Liver (tissue), 8 donors: ENCODE measurements at regions not wholly inside any gene's neighbourhood (a gene's known extent, or its start where the extent isn't known, plus 50 kb on each side); places are given as distances from the start of the nearest gene placed in this dataset.

Experiments used
- DNase-seq: peaks from one replicate; pipeline ENCODE4 v3.0.0-alpha.2; 2017; ENCODE audit warnings: low spot score
- H3K27ac ChIP-seq, 2 donors: one replicate each; pipeline ENCODE4 v1.7.0; 2013; ENCODE audit warnings: inconsistent platforms in 2 of 2, low read length in 2 of 2, control low read depth in 1 of 2, low read depth in 1 of 2, mild to moderate bottlenecking in 1 of 2
- H3K27me3 ChIP-seq, 4 donors: one replicate each; pipeline versions ENCODE4 v1.6.1 to v1.7.0; 2013; ENCODE audit warnings: low read length in 3 of 4, inconsistent platforms in 1 of 4, mild to moderate bottlenecking in 1 of 4, moderate library complexity in 1 of 4; ENCODE audit not compliant: control insufficient read depth in 4 of 4, insufficient read depth in 4 of 4
- H3K36me3 ChIP-seq, 4 donors: one replicate each; pipeline versions ENCODE4 v1.6.1 to v1.7.0; 2013; ENCODE audit warnings: low read length in 3 of 4, mild to moderate bottlenecking in 3 of 4, low read depth in 1 of 4, moderate library complexity in 1 of 4; ENCODE audit not compliant: control insufficient read depth in 4 of 4, insufficient read depth in 3 of 4
- H3K4me1 ChIP-seq, 4 donors: one replicate each; pipeline versions ENCODE4 v1.6.1 to v1.7.0; 2013; ENCODE audit warnings: low read length in 3 of 4, mild to moderate bottlenecking in 3 of 4, moderate library complexity in 1 of 4; ENCODE audit not compliant: control insufficient read depth in 4 of 4, insufficient read depth in 4 of 4
- H3K4me3 ChIP-seq, 3 donors: one replicate each; pipeline versions ENCODE4 v1.6.1 to v1.7.0; 2013; ENCODE audit warnings: low read length in 3 of 3, control low read depth in 1 of 3, low read depth in 1 of 3, mild to moderate bottlenecking in 1 of 3
- H3K9ac ChIP-seq, 2 donors: one replicate each; pipeline ENCODE4 v1.7.0; 2013; ENCODE audit warnings: low read length in 2 of 2, mild to moderate bottlenecking in 2 of 2, moderate library complexity in 2 of 2, control low read depth in 1 of 2, low read depth in 1 of 2
- H3K9me3 ChIP-seq, 4 donors: one replicate each; pipeline versions ENCODE4 v1.6.1 to v1.7.0; 2013; ENCODE audit warnings: low read length in 3 of 4; ENCODE audit not compliant: control insufficient read depth in 4 of 4
- ATF3 ChIP-seq: IDR thresholded peaks from 2 replicates; pipeline ENCODE4 v1.6.1; 2016; ENCODE audit warnings: antibody characterized with exemption
- EGR1 ChIP-seq, 2 donors: IDR thresholded peaks; 2 replicates each; pipeline ENCODE4 v1.6.1; 2016 to 2018; ENCODE audit warnings: antibody characterized with exemption in 2 of 2, low read depth in 2 of 2
- FOXA1 ChIP-seq: IDR thresholded peaks from 2 replicates; pipeline ENCODE4 v1.6.1; 2016; ENCODE audit warnings: antibody characterized with exemption
- FOXA2 ChIP-seq: IDR thresholded peaks from 2 replicates; pipeline ENCODE4 v1.6.1; 2016; ENCODE audit warnings: antibody characterized with exemption
- GABPA ChIP-seq, 2 donors: IDR thresholded peaks in 1 of 2; conservative IDR thresholded peaks in 1 of 2; 2 replicates each; pipeline ENCODE4 v1.6.1; 2016; ENCODE audit warnings: antibody characterized with exemption in 2 of 2, mild to moderate bottlenecking in 1 of 2, moderate library complexity in 1 of 2
- HNF4A ChIP-seq, 2 donors: conservative IDR thresholded peaks; 2 replicates each; pipeline ENCODE4 v1.6.1; 2016; ENCODE audit warnings: antibody characterized with exemption in 2 of 2, mild to moderate bottlenecking in 2 of 2
- HNF4G ChIP-seq: IDR thresholded peaks from 2 replicates; pipeline ENCODE4 v1.6.1; 2016; ENCODE audit warnings: antibody characterized with exemption
- JUND ChIP-seq, 2 donors: IDR thresholded peaks; 2 replicates each; pipeline ENCODE4 v1.6.1; 2016; ENCODE audit warnings: antibody characterized with exemption in 2 of 2
- MAX ChIP-seq: IDR thresholded peaks from 2 replicates; pipeline ENCODE4 v1.6.1; 2016; ENCODE audit warnings: antibody characterized with exemption
- NR2F2 ChIP-seq: IDR thresholded peaks from 2 replicates; pipeline ENCODE4 v1.6.1; 2016; ENCODE audit warnings: antibody characterized with exemption
- RAD21 ChIP-seq, 2 donors: IDR thresholded peaks; 2 replicates each; pipeline ENCODE4 v1.6.1; 2016; ENCODE audit warnings: antibody characterized with exemption in 2 of 2, mild to moderate bottlenecking in 2 of 2
- REST ChIP-seq: IDR thresholded peaks from 2 replicates; pipeline ENCODE4 v1.6.1; 2016; ENCODE audit warnings: antibody characterized with exemption, mild to moderate bottlenecking
- RXRA ChIP-seq, 2 donors: IDR thresholded peaks; 2 replicates each; pipeline ENCODE4 v1.6.1; 2017 to 2018; ENCODE audit warnings: antibody characterized with exemption in 2 of 2, mild to moderate bottlenecking in 1 of 2
- SP1 ChIP-seq: IDR thresholded peaks from 2 replicates; pipeline ENCODE4 v1.6.1; 2018; ENCODE audit warnings: antibody characterized with exemption, mild to moderate bottlenecking
- TAF1 ChIP-seq: conservative IDR thresholded peaks from 2 replicates; pipeline ENCODE4 v1.6.1; 2016; ENCODE audit warnings: antibody characterized with exemption, mild to moderate bottlenecking
- YY1 ChIP-seq: IDR thresholded peaks from 2 replicates; pipeline ENCODE4 v1.6.1; 2016; ENCODE audit warnings: antibody characterized with exemption, mild to moderate bottlenecking
- WGBS: extraction: QIAGEN DNeasy Blood & Tissue Kit; methylation state at CpG from one replicate; pipeline ENCODE4 v1.1.7; 2013; 5-methylcytosine and 5-hydroxymethylcytosine counted together
- TF ChIP-seq, protein P1 (sequence below): fragments of 150-350 bp; IDR thresholded peaks from 2 replicates; pipeline ENCODE4 v1.5.1; 2017; ENCODE audit warnings: improper control_type of control experiment, low read depth, low read length; ENCODE audit not compliant: missing input control
- TF ChIP-seq, protein P2 (sequence below): IDR thresholded peaks from 2 replicates; pipeline ENCODE4 v1.6.1; 2016; ENCODE audit warnings: antibody characterized with exemption
- donor health status: healthy.
- donor health status: healthy.
- donor health status: healthy.
- donor health status: healthy.
- donor health status: healthy.

- Histone ChIP-seq H3K4me3 (no peak overlapping the region), H3K9ac (no peak overlapping the region), H3K27ac (no peak overlapping the region), H3K9me3 (no peaks in the 10 kb centered on the region), H3K36me3 (no peaks in the 10 kb centered on the region), H3K27me3 (no peaks in the 10 kb centered on the region), H3K4me1 (no peaks in the 10 kb centered on the region)
- 79% methylated on average over 12 of the region's 12 CpGs for WGBS
- TF ChIP-seq, protein P1, sequence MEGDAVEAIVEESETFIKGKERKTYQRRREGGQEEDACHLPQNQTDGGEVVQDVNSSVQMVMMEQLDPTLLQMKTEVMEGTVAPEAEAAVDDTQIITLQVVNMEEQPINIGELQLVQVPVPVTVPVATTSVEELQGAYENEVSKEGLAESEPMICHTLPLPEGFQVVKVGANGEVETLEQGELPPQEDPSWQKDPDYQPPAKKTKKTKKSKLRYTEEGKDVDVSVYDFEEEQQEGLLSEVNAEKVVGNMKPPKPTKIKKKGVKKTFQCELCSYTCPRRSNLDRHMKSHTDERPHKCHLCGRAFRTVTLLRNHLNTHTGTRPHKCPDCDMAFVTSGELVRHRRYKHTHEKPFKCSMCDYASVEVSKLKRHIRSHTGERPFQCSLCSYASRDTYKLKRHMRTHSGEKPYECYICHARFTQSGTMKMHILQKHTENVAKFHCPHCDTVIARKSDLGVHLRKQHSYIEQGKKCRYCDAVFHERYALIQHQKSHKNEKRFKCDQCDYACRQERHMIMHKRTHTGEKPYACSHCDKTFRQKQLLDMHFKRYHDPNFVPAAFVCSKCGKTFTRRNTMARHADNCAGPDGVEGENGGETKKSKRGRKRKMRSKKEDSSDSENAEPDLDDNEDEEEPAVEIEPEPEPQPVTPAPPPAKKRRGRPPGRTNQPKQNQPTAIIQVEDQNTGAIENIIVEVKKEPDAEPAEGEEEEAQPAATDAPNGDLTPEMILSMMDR, result no peak
- TF ChIP-seq RXRA (IDR thresholded peaks at IDR 0.05) (no peak), FOXA1 (no peak), EGR1 (IDR thresholded peaks at IDR 0.05; ENCODE audit: low read depth in 2 of 2) (no peak), HNF4A (conservative IDR thresholded peaks at IDR 0.05) (no peak), FOXA2 (no peak), REST (no peak), RAD21 (IDR thresholded peaks at IDR 0.05) (no peak), JUND (IDR thresholded peaks at IDR 0.05) (no peak), MAX (no peak), YY1 (no peak), TAF1 (no peak), NR2F2 (no peak), ATF3 (no peak), HNF4G (no peak), SP1 (no peak), GABPA (IDR thresholded peaks at IDR 0.05 in 1 of 2, conservative IDR thresholded peaks at IDR 0.05 in 1 of 2) (no peak)
- TF ChIP-seq, protein P2, sequence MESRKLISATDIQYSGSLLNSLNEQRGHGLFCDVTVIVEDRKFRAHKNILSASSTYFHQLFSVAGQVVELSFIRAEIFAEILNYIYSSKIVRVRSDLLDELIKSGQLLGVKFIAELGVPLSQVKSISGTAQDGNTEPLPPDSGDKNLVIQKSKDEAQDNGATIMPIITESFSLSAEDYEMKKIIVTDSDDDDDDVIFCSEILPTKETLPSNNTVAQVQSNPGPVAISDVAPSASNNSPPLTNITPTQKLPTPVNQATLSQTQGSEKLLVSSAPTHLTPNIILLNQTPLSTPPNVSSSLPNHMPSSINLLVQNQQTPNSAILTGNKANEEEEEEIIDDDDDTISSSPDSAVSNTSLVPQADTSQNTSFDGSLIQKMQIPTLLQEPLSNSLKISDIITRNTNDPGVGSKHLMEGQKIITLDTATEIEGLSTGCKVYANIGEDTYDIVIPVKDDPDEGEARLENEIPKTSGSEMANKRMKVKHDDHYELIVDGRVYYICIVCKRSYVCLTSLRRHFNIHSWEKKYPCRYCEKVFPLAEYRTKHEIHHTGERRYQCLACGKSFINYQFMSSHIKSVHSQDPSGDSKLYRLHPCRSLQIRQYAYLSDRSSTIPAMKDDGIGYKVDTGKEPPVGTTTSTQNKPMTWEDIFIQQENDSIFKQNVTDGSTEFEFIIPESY, result no peak
- no peak for DNase-seq
Observed at GRCh38 chr9:135350003-135350315, 129.6 kb upstream of the PPP1R26 start.

- Histone ChIP-seq H3K4me3 (no peak overlapping the region), H3K9me3 (no peaks in the 10 kb centered on the region), H3K4me1 (no peaks in the 10 kb centered on the region), H3K36me3 (no peaks in the 10 kb centered on the region), H3K27me3 (no peaks in the 10 kb centered on the region), H3K9ac (no peak overlapping the region), H3K27ac (no peak overlapping the region)
- TF ChIP-seq REST, result no peak
- no peak for TF ChIP-seq SP1
- no peak for TF ChIP-seq GABPA (IDR thresholded peaks at IDR 0.05 in 1 of 2, conservative IDR thresholded peaks at IDR 0.05 in 1 of 2)
- TF ChIP-seq FOXA2, result no peak
- no peak for TF ChIP-seq RAD21 (IDR thresholded peaks at IDR 0.05)
- no peak for TF ChIP-seq MAX
- no peak for TF ChIP-seq FOXA1
- TF ChIP-seq, protein P1, result no peak
- TF ChIP-seq TAF1, result no peak
- no peak for TF ChIP-seq RXRA (IDR thresholded peaks at IDR 0.05)
- DNase-seq, result no peak
- 82% methylated on average over 14 of the region's 14 CpGs for WGBS
Observed at GRCh38 chr9:135353935-135354334, 125.6 kb upstream of the PPP1R26 start.
